K562 (cell line): ENCODE measurements at regions not wholly inside any gene's neighbourhood (a gene's known extent, or its start where the extent isn't known, plus 50 kb on each side); places are given as distances from the start of the nearest gene placed in this dataset.

Source experiments
- ATAC-seq: fragments of 200-7000 bp; cut with Tn5 transposase; 3 replicates; pipeline ENCODE4 v1.9.1; 2020; ENCODE audit warnings: moderate library complexity
- BruUV-seq: library from RNA; stranded (reverse); fragments of 400-500 nt; replicated peaks from 2 replicates; lab custom pipeline; 2021; lab: Mats Ljungman, UMichigan
- CTCF ChIA-PET: fragments of 300-600 bp; formaldehyde crosslinking; extraction: SDS; loops from one replicate; lab custom pipeline; 2021; ENCODE audit warnings: low intra/inter-chr PET ratio; lab: Yijun Ruan, JAX
- POLR2A ChIA-PET: fragments of 300-600, 350-650 bp; sonication (Branson Sonifier 250); formaldehyde crosslinking; extraction: SDS; loops from one replicate; lab custom pipeline; 2021; ENCODE audit warnings: antibody characterized with exemption, inconsistent platforms; lab: Yijun Ruan, JAX
- DNase-seq, 4 experiments: peaks; one replicate each; pipeline versions ENCODE4 v3.0.0 to v3.0.0-alpha.2; 2011 to 2018; ENCODE audit warnings: low spot score in 3 of 4, mixed read lengths in 3 of 4; ENCODE audit errors: extremely low read depth in 1 of 4
- FAIRE-seq: peaks from 2 replicates; lab custom pipeline; 2011; peaks lifted over from hg19 to GRCh38; lab: Jason Lieb, UNC
- H2AFZ ChIP-seq: 2 replicates; pipeline ENCODE4 v1.6.0; 2011; ENCODE audit warnings: low read depth, low read length, control low read depth, inconsistent platforms
- H3K27ac ChIP-seq: fragments of 200-600 bp; 3 replicates; pipeline ENCODE4 v1.8.0; 2011; ENCODE audit warnings: low read depth, mild to moderate bottlenecking, control low read depth, inconsistent platforms, low read length, moderate library complexity, mixed read lengths; ENCODE audit errors: extremely low read depth
- H3K27me3 ChIP-seq, 2 experiments: fragments of 300-600 bp in 1 of 2; 2 replicates in 1 of 2; 3 replicates in 1 of 2; pipeline versions ENCODE4 v1.6.0 to v1.8.0; 2011; ENCODE audit warnings: inconsistent platforms in 2 of 2, low read length in 2 of 2, mild to moderate bottlenecking in 1 of 2, mixed read lengths in 1 of 2, moderate library complexity in 1 of 2; ENCODE audit not compliant: control insufficient read depth in 2 of 2, insufficient read depth in 2 of 2
- H3K36me3 ChIP-seq: fragments of 300-600 bp; 3 replicates; pipeline ENCODE4 v1.8.0; 2011; ENCODE audit warnings: mild to moderate bottlenecking, low read length, inconsistent platforms; ENCODE audit not compliant: control insufficient read depth, insufficient read depth
- H3K4me1 ChIP-seq, 2 experiments: fragments of 200-600 bp in 1 of 2; replicated peaks in 1 of 2; 2 replicates in 1 of 2; 3 replicates in 1 of 2; pipeline versions ENCODE4 v1.5.1 to v1.8.0; 2011; ENCODE audit warnings: inconsistent platforms in 2 of 2, low read length in 2 of 2, mild to moderate bottlenecking in 1 of 2, mixed read lengths in 1 of 2, moderate library complexity in 1 of 2; ENCODE audit not compliant: control insufficient read depth in 2 of 2, insufficient read depth in 2 of 2
- H3K4me2 ChIP-seq: 2 replicates; pipeline ENCODE4 v1.6.1; 2011; ENCODE audit warnings: low read length, control low read depth, inconsistent platforms, mixed read lengths; ENCODE audit not compliant: insufficient read depth
- H3K4me3 ChIP-seq: fragments of 200-600 bp; sonication (generic), shearing (Covaris generic); 2 replicates; pipeline ENCODE4 v1.5.1; 2016; ENCODE audit warnings: control low read depth, inconsistent platforms
- H3K79me2 ChIP-seq: fragments of 200-600 bp; 3 replicates; pipeline ENCODE4 v1.8.0; 2011; ENCODE audit warnings: low read length, inconsistent platforms; ENCODE audit not compliant: control insufficient read depth, insufficient read depth
- H3K9ac ChIP-seq, 2 experiments: 2 replicates each; pipeline versions ENCODE4 v1.6.0 to v1.6.1; 2011; ENCODE audit warnings: low read depth in 2 of 2, low read length in 2 of 2, control low read depth in 1 of 2, inconsistent platforms in 1 of 2, mild to moderate bottlenecking in 1 of 2, mixed read lengths in 1 of 2; ENCODE audit not compliant: insufficient read depth in 1 of 2
- H3K9me1 ChIP-seq: one replicate; pipeline ENCODE4 v1.6.0; 2011; ENCODE audit warnings: inconsistent platforms, mild to moderate bottlenecking, low read length, moderate library complexity; ENCODE audit not compliant: control insufficient read depth, insufficient read depth
- H3K9me3 ChIP-seq: replicated peaks from 2 replicates; pipeline ENCODE4 v1.5.1; 2011; ENCODE audit warnings: low read depth, low read length, inconsistent platforms; ENCODE audit not compliant: control insufficient read depth, insufficient read depth
- H4K20me1 ChIP-seq: replicated peaks from 2 replicates; pipeline ENCODE4 v1.6.1; 2011; ENCODE audit warnings: low read length, inconsistent platforms, mixed read lengths; ENCODE audit not compliant: control insufficient read depth, insufficient read depth
- ATF3 ChIP-seq, 2 experiments: fragments of 450-650 bp in 1 of 2; sonication (generic) in 1 of 2; formaldehyde crosslinking in 1 of 2; IDR thresholded peaks in 1 of 2; conservative IDR thresholded peaks in 1 of 2; 2 replicates each; pipeline versions ENCODE4 v1.6.1 to v1.8.1; 2016 to 2023; ENCODE audit warnings: mild to moderate bottlenecking in 2 of 2, moderate library complexity in 2 of 2, inconsistent platforms in 1 of 2, missing genetic modification reagents in 1 of 2
- TRIM24 ChIP-seq, 2 experiments: fragments of 450-650 bp; IDR thresholded peaks; 2 replicates each; pipeline ENCODE4 v1.6.1; 2016
- ZNF12 ChIP-seq: sonication (generic); formaldehyde crosslinking; IDR thresholded peaks from 2 replicates; pipeline ENCODE4 v1.4.0; 2020; ENCODE audit warnings: mild to moderate bottlenecking, missing genetic modification reagents
- ZNF277 ChIP-seq: fragments of 250-450 bp; sonication (Bioruptor Pico); IDR thresholded peaks from 2 replicates; pipeline ENCODE4 v1.8.0; 2022; ENCODE audit warnings: inconsistent platforms, mild to moderate bottlenecking, moderate library complexity, borderline replicate concordance
- WGBS: fragments of 100-300 bp; shearing (Covaris generic); methylation state at CpG from one replicate; pipeline ENCODE4 v1.1.6; 2016; ENCODE audit warnings: low coverage, mixed read lengths; ENCODE audit not compliant: insufficient coverage; ENCODE audit errors: missing lambda C conversion rate; 5-methylcytosine and 5-hydroxymethylcytosine counted together
- in situ Hi-C: fragments of 300-500 bp; cut with MboI; formaldehyde crosslinking; loops from 4 replicates; pipeline ENCODE4 v1.15.0; 2018; ENCODE audit warnings: inconsistent platforms, mixed read lengths
- intact Hi-C: fragments of 100-400 bp; cut with micrococcal nuclease; formaldehyde crosslinking; loops from 2 replicates; pipeline ENCODE4 v1.14.2; 2022

- H3K9ac ChIP-seq: no peak overlapping the region
- no peak for TF ChIP-seq ZNF277 (CRISPR knock-in tag)
- no peak for TF ChIP-seq ATF3 (IDR thresholded peaks at IDR 0.05)
- no peak for TF ChIP-seq ATF3 (CRISPR knock-in tag; conservative IDR thresholded peaks at IDR 0.05)
- no peak for TF ChIP-seq ZNF12 (CRISPR knock-in tag)
- no peak for TF ChIP-seq TRIM24 (IDR thresholded peaks at IDR 0.05)
- H3K9me1 ChIP-seq: no peaks in the 10 kb centered on the region
- POLR2A ChIA-PET: no interaction called here
- CTCF ChIA-PET: no interaction called here
- no peak overlapping the region for H3K4me2 ChIP-seq
- H4K20me1 ChIP-seq: no peaks in the 10 kb centered on the region
- no peaks in the 10 kb centered on the region for H3K9me3 ChIP-seq
- FAIRE-seq (no peak), ATAC-seq (no peak), DNase-seq (no peak)
- in situ Hi-C loops: no loop called here
- H3K79me2 ChIP-seq: no peaks in the 10 kb centered on the region
- intact Hi-C loops: no loop called here
- no TSS peak for BruUV-seq
- no peaks in the 10 kb centered on the region for H3K36me3 ChIP-seq
- 0% methylated on average over 2 of the region's 4 CpGs for WGBS
- H2AFZ ChIP-seq: no peak overlapping the region
- H3K4me1 ChIP-seq: no peaks in the 10 kb centered on the region
- H3K27me3 ChIP-seq: no peaks in the 10 kb centered on the region
- no peak overlapping the region for H3K4me3 ChIP-seq
- no peak overlapping the region for H3K27ac ChIP-seq
These were observed 665.9 kb downstream of the CBLN2 start for GRCh38 chr18:71878226-71878625.
